ENCODE measurements at regions not wholly inside any gene's neighbourhood (a gene's known extent, or its start where the extent isn't known, plus 50 kb on each side); places are given as distances from the start of the nearest gene placed in this dataset.

DNA sequence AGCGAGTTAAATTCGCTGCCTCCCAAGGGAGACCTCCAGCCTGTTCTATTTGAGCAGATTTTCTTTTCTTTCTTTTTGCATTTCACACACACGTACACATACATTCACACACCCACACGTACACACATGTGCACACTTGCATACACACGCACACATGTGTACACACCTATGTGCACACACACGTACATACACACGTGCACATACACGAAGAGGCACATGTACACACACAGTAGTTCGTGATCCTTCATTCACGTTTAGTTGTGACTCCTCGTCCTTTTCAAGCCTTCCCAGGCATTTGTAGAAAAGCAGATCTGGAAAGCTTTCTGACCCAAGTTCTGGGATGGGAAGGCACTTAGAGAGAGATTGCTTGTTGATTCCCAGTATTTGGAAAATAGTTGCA is 290.8 kb upstream of the COBL start:
- TF ChIP-seq, protein P1, sequence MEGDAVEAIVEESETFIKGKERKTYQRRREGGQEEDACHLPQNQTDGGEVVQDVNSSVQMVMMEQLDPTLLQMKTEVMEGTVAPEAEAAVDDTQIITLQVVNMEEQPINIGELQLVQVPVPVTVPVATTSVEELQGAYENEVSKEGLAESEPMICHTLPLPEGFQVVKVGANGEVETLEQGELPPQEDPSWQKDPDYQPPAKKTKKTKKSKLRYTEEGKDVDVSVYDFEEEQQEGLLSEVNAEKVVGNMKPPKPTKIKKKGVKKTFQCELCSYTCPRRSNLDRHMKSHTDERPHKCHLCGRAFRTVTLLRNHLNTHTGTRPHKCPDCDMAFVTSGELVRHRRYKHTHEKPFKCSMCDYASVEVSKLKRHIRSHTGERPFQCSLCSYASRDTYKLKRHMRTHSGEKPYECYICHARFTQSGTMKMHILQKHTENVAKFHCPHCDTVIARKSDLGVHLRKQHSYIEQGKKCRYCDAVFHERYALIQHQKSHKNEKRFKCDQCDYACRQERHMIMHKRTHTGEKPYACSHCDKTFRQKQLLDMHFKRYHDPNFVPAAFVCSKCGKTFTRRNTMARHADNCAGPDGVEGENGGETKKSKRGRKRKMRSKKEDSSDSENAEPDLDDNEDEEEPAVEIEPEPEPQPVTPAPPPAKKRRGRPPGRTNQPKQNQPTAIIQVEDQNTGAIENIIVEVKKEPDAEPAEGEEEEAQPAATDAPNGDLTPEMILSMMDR (conservative IDR thresholded peaks at IDR 0.05) = no peak
- TF ChIP-seq EZH2 (IDR thresholded peaks at IDR 0.05; ENCODE audit: low read depth) = no peak
